ENCODE measurements at regions not wholly inside any gene's neighbourhood (a gene's known extent, or its start where the extent isn't known, plus 50 kb on each side); places are given as distances from the start of the nearest gene placed in this dataset.

DNA sequence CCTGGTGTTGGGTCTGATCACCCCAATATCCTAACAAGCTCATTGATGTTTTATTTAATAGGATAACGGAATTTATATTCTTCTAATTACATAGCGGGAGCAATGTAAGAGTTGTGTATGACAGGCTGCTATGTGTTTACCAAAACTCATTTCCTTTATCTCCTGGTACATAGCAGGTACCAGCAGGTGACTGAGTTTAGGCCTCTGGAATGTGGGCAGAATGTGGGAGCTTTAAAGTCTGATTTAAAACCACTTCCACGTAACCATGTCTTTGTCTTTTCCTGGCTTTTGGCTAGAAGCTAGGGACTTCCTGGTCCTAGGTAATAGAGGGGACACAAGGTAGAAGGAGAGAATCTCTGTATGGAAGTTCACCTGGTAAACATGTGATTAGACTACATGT is 504.6 kb upstream of the SYNCRIP start:
- TF ChIP-seq, protein P1, sequence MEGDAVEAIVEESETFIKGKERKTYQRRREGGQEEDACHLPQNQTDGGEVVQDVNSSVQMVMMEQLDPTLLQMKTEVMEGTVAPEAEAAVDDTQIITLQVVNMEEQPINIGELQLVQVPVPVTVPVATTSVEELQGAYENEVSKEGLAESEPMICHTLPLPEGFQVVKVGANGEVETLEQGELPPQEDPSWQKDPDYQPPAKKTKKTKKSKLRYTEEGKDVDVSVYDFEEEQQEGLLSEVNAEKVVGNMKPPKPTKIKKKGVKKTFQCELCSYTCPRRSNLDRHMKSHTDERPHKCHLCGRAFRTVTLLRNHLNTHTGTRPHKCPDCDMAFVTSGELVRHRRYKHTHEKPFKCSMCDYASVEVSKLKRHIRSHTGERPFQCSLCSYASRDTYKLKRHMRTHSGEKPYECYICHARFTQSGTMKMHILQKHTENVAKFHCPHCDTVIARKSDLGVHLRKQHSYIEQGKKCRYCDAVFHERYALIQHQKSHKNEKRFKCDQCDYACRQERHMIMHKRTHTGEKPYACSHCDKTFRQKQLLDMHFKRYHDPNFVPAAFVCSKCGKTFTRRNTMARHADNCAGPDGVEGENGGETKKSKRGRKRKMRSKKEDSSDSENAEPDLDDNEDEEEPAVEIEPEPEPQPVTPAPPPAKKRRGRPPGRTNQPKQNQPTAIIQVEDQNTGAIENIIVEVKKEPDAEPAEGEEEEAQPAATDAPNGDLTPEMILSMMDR (IDR thresholded peaks at IDR 0.05): no peak
- no peak for TF ChIP-seq POLR2AphosphoS5 (IDR thresholded peaks at IDR 0.05)

All from prostate gland (tissue), 2 donors.